Activated CD4-positive, alpha-beta memory T cell treated with anti-CD3 and anti-CD28 coated beads for 36 hours (primary cell): ENCODE measurements at regions not wholly inside any gene's neighbourhood (a gene's known extent, or its start where the extent isn't known, plus 50 kb on each side); places are given as distances from the start of the nearest gene placed in this dataset.

Source experiments
- CTCF ChIA-PET: fragments of 350-600 bp; sonication (Branson Sonifier 250); formaldehyde crosslinking; loops from one replicate; lab custom pipeline; 2021; ENCODE audit warnings: antibody characterized with exemption, inconsistent platforms; lab: Charles Lee
- POLR2A ChIA-PET: fragments of 350-600 bp; sonication (Branson Sonifier 250); formaldehyde crosslinking; loops from one replicate; lab custom pipeline; 2021; ENCODE audit warnings: antibody characterized with exemption; lab: Charles Lee
- DNase-seq: peaks from one replicate; pipeline ENCODE4 v3.0.0-alpha.2; 2020
- H3K27ac Mint-ChIP-seq: one replicate; pipeline ENCODE4 v1.8.0; 2021; ENCODE audit warnings: mixed read lengths
- H3K27me3 Mint-ChIP-seq: one replicate; pipeline ENCODE4 v1.8.0; 2021; ENCODE audit warnings: mixed read lengths
- H3K36me3 Mint-ChIP-seq: one replicate; pipeline ENCODE4 v1.8.0; 2021; ENCODE audit warnings: mixed read lengths
- H3K4me1 Mint-ChIP-seq: one replicate; pipeline ENCODE4 v1.8.0; 2021; ENCODE audit warnings: low read depth, mixed read lengths
- H3K4me3 Mint-ChIP-seq: one replicate; pipeline ENCODE4 v1.8.0; 2021; ENCODE audit warnings: mild to moderate bottlenecking, mixed read lengths
- H3K9me3 Mint-ChIP-seq: one replicate; pipeline ENCODE4 v1.8.0; 2021; ENCODE audit warnings: mixed read lengths
- intact Hi-C: fragments of 100-400 bp; cut with micrococcal nuclease; formaldehyde crosslinking; loops from one replicate; pipeline ENCODE4 v1.15.1; 2023

- ChIA-PET CTCF (no interaction called here), POLR2A (interaction anchor here (0.7 kb wide), 1 partner anchor 91 kb away, joined by 4 read pairs; no protein-coding TSS in a partner anchor)
- Mint-ChIP-seq H3K27me3 (no peaks in the 10 kb centered on the region), H3K4me3 (no peak overlapping the region), H3K4me1 (peaks cover 8% of the 10 kb centered on the region), H3K36me3 (no peaks in the 10 kb centered on the region), H3K9me3 (no peaks in the 10 kb centered on the region), H3K27ac (no peak overlapping the region)
- intact Hi-C loops = no loop called here
- DNase-seq = no peak
Observed at GRCh38 chrX:38893441-38893840, 92.2 kb downstream of the MID1IP1 start.

GRCh38 chrX:38895775-38896174 is 94.5 kb downstream of the MID1IP1 start:
- no peak overlapping the region for H3K4me3 Mint-ChIP-seq
- no peak overlapping the region for H3K27ac Mint-ChIP-seq
- no peak for DNase-seq
- no peaks in the 10 kb centered on the region for H3K27me3 Mint-ChIP-seq
- H3K36me3 Mint-ChIP-seq = no peaks in the 10 kb centered on the region
- POLR2A ChIA-PET = no interaction called here
- intact Hi-C loops = no loop called here
- H3K9me3 Mint-ChIP-seq = no peaks in the 10 kb centered on the region
- CTCF ChIA-PET = no interaction called here
- peaks cover 8% of the 10 kb centered on the region for H3K4me1 Mint-ChIP-seq

GRCh38 chrX:38896724-38897298 is 95.6 kb downstream of the MID1IP1 start:
- ChIA-PET POLR2A (no interaction called here), CTCF (no interaction called here)
- intact Hi-C loops = no loop called here
- peaks cover 3% of the 10 kb centered on the region for H3K4me1 Mint-ChIP-seq
- no peak for DNase-seq
- H3K9me3 Mint-ChIP-seq = no peaks in the 10 kb centered on the region
- H3K36me3 Mint-ChIP-seq = no peaks in the 10 kb centered on the region
- no peaks in the 10 kb centered on the region for H3K27me3 Mint-ChIP-seq
- H3K27ac Mint-ChIP-seq = no peak overlapping the region
- H3K4me3 Mint-ChIP-seq = no peak overlapping the region

GRCh38 chrX:38898261-38898660 is 97.0 kb downstream of the MID1IP1 start:
- ChIA-PET POLR2A (no interaction called here), CTCF (no interaction called here)
- no peaks in the 10 kb centered on the region for H3K4me1 Mint-ChIP-seq
- no peaks in the 10 kb centered on the region for H3K27me3 Mint-ChIP-seq
- no peak overlapping the region for H3K27ac Mint-ChIP-seq
- H3K4me3 Mint-ChIP-seq = no peak overlapping the region
- H3K36me3 Mint-ChIP-seq = no peaks in the 10 kb centered on the region
- H3K9me3 Mint-ChIP-seq = no peaks in the 10 kb centered on the region
- DNase-seq = no peak
- intact Hi-C loops = no loop called here

- ChIA-PET POLR2A (no interaction called here), CTCF (no interaction called here)
- Mint-ChIP-seq H3K27me3 (no peaks in the 10 kb centered on the region), H3K4me1 (no peaks in the 10 kb centered on the region), H3K36me3 (no peaks in the 10 kb centered on the region), H3K9me3 (no peaks in the 10 kb centered on the region), H3K27ac (no peak overlapping the region), H3K4me3 (no peak overlapping the region)
- no peak for DNase-seq
- intact Hi-C loops = no loop called here
Observed at GRCh38 chrX:38899650-38900049, 98.4 kb downstream of the MID1IP1 start.

- no peaks in the 10 kb centered on the region for H3K27me3 Mint-ChIP-seq
- no peak for DNase-seq
- H3K4me1 Mint-ChIP-seq = no peaks in the 10 kb centered on the region
- no peaks in the 10 kb centered on the region for H3K36me3 Mint-ChIP-seq
- ChIA-PET POLR2A (no interaction called here), CTCF (no interaction called here)
- intact Hi-C loops = no loop called here
- no peak overlapping the region for H3K4me3 Mint-ChIP-seq
- no peaks in the 10 kb centered on the region for H3K9me3 Mint-ChIP-seq
- H3K27ac Mint-ChIP-seq = no peak overlapping the region
Observed at GRCh38 chrX:38900719-38901118, 99.5 kb downstream of the MID1IP1 start.

- H3K27me3 Mint-ChIP-seq = no peaks in the 10 kb centered on the region
- intact Hi-C loops = no loop called here
- ChIA-PET CTCF (no interaction called here), POLR2A (no interaction called here)
- H3K4me1 Mint-ChIP-seq = no peaks in the 10 kb centered on the region
- DNase-seq = no peak
- H3K36me3 Mint-ChIP-seq = no peaks in the 10 kb centered on the region
- no peak overlapping the region for H3K27ac Mint-ChIP-seq
- H3K9me3 Mint-ChIP-seq = no peaks in the 10 kb centered on the region
- H3K4me3 Mint-ChIP-seq = no peak overlapping the region
Observed at GRCh38 chrX:38902972-38903492, 101.8 kb downstream of the MID1IP1 start.

GRCh38 chrX:38916801-38917200 is 115.5 kb downstream of the MID1IP1 start:
- no peaks in the 10 kb centered on the region for H3K4me1 Mint-ChIP-seq

GRCh38 chrX:38917954-38918353 is 116.7 kb downstream of the MID1IP1 start:
- Mint-ChIP-seq H3K36me3 (no peaks in the 10 kb centered on the region), H3K27ac (no peak overlapping the region), H3K27me3 (no peaks in the 10 kb centered on the region), H3K4me1 (no peaks in the 10 kb centered on the region), H3K4me3 (no peak overlapping the region), H3K9me3 (no peaks in the 10 kb centered on the region)
- intact Hi-C loops = no loop called here
- POLR2A ChIA-PET = no interaction called here
- CTCF ChIA-PET = no interaction called here
- DNase-seq = no peak

More at GRCh38 chrX:38916801-38917200, 115.5 kb downstream of the MID1IP1 start:
- Mint-ChIP-seq H3K27ac (no peak overlapping the region), H3K36me3 (no peaks in the 10 kb centered on the region), H3K9me3 (no peaks in the 10 kb centered on the region), H3K4me3 (no peak overlapping the region), H3K27me3 (no peaks in the 10 kb centered on the region)
- intact Hi-C loops = no loop called here
- DNase-seq = no peak
- ChIA-PET POLR2A (no interaction called here), CTCF (no interaction called here)

- H3K27ac Mint-ChIP-seq = no peak overlapping the region
- H3K4me1 Mint-ChIP-seq = no peaks in the 10 kb centered on the region
- no peaks in the 10 kb centered on the region for H3K36me3 Mint-ChIP-seq
- ChIA-PET CTCF (no interaction called here), POLR2A (no interaction called here)
- DNase-seq = no peak
- intact Hi-C loops = no loop called here
- no peaks in the 10 kb centered on the region for H3K27me3 Mint-ChIP-seq
- no peaks in the 10 kb centered on the region for H3K9me3 Mint-ChIP-seq
- no peak overlapping the region for H3K4me3 Mint-ChIP-seq
Observed at GRCh38 chrX:38919202-38919601, 117.9 kb downstream of the MID1IP1 start.

GRCh38 chrX:38919853-38920528 is 118.7 kb downstream of the MID1IP1 start:
- Mint-ChIP-seq H3K9me3 (no peaks in the 10 kb centered on the region), H3K27ac (no peak overlapping the region), H3K36me3 (no peaks in the 10 kb centered on the region), H3K4me3 (no peak overlapping the region), H3K27me3 (no peaks in the 10 kb centered on the region), H3K4me1 (no peaks in the 10 kb centered on the region)
- POLR2A ChIA-PET = no interaction called here
- intact Hi-C loops = no loop called here
- DNase-seq = no peak
- CTCF ChIA-PET = interaction anchor here (0.5 kb wide), 1 partner anchor 65 kb away, joined by 4 read pairs; no protein-coding TSS in a partner anchor

- intact Hi-C loops = no loop called here
- no peaks in the 10 kb centered on the region for H3K4me1 Mint-ChIP-seq
- no peak overlapping the region for H3K4me3 Mint-ChIP-seq
- DNase-seq = no peak
- no peaks in the 10 kb centered on the region for H3K9me3 Mint-ChIP-seq
- ChIA-PET POLR2A (no interaction called here), CTCF (no interaction called here)
- no peaks in the 10 kb centered on the region for H3K27me3 Mint-ChIP-seq
- H3K27ac Mint-ChIP-seq = no peak overlapping the region
- no peaks in the 10 kb centered on the region for H3K36me3 Mint-ChIP-seq
Observed at GRCh38 chrX:38923451-38923969, 122.3 kb downstream of the MID1IP1 start.

- H3K27me3 Mint-ChIP-seq = no peaks in the 10 kb centered on the region
- POLR2A ChIA-PET = no interaction called here
- CTCF ChIA-PET = no interaction called here
- DNase-seq = no peak
- H3K27ac Mint-ChIP-seq = no peak overlapping the region
- peaks cover 3% of the 10 kb centered on the region for H3K9me3 Mint-ChIP-seq
- intact Hi-C loops = no loop called here
- no peaks in the 10 kb centered on the region for H3K36me3 Mint-ChIP-seq
- no peaks in the 10 kb centered on the region for H3K4me1 Mint-ChIP-seq
- H3K4me3 Mint-ChIP-seq = no peak overlapping the region
Observed at GRCh38 chrX:38927592-38927991, 126.3 kb downstream of the MID1IP1 start.
